ENCODE measurements at regions not wholly inside any gene's neighbourhood (a gene's known extent, or its start where the extent isn't known, plus 50 kb on each side); places are given as distances from the start of the nearest gene placed in this dataset.

DNA sequence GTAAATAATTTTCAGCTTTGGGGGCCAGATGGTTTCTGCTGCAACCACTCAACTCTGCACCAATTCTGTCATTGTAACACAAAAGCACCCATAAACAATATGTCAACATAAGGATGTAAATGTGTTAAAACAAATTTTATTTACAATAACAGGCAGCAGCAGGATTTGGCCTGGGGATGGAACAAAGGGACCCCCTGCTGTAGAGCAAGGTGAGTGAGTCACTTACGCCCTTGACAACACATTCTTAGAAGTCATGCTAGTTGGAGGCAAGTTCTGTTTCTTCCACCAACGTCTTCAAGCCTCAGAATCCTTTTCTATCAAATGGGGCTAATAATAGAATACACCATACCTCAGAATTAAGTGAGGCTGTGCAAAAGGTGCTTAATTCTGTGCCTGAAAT lies 610.2 kb upstream of the SYT4 start:
- DNase-seq, result no peak
- no peaks in the 10 kb centered on the region for H3K27me3 ChIP-seq
- TF ChIP-seq POLR2A (IDR thresholded peaks at IDR 0.05), result no peak
- TF ChIP-seq, protein P1, sequence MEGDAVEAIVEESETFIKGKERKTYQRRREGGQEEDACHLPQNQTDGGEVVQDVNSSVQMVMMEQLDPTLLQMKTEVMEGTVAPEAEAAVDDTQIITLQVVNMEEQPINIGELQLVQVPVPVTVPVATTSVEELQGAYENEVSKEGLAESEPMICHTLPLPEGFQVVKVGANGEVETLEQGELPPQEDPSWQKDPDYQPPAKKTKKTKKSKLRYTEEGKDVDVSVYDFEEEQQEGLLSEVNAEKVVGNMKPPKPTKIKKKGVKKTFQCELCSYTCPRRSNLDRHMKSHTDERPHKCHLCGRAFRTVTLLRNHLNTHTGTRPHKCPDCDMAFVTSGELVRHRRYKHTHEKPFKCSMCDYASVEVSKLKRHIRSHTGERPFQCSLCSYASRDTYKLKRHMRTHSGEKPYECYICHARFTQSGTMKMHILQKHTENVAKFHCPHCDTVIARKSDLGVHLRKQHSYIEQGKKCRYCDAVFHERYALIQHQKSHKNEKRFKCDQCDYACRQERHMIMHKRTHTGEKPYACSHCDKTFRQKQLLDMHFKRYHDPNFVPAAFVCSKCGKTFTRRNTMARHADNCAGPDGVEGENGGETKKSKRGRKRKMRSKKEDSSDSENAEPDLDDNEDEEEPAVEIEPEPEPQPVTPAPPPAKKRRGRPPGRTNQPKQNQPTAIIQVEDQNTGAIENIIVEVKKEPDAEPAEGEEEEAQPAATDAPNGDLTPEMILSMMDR (IDR thresholded peaks at IDR 0.05), result no peak
- no peaks in the 10 kb centered on the region for H3K36me3 ChIP-seq
- no peak overlapping the region for H3K4me3 ChIP-seq
- H3K9me3 ChIP-seq, result no peaks in the 10 kb centered on the region
- no peaks in the 10 kb centered on the region for H3K4me1 ChIP-seq
- no peak overlapping the region for H3K27ac ChIP-seq

DNA sequence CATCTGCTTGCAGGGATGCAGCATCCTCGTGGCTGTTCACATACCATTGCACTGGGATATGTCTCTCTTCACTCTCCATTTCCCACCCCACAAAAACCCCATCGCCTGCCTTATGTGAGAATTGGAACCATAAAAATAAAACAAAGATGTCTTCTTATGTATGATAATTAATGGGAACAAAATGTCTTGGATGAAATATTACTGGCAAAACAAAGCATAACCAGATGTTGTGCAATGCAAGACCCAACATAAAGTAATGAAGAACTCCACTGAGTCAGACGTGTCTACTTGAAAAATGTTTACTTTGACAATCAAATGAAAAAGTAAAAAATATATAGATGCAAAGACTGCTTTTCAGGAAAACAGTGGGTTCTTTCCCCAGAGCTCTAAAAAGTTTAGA lies 611.3 kb upstream of the SYT4 start:
- DNase-seq, result no peak
- H3K27ac ChIP-seq, result no peak overlapping the region
- no peaks in the 10 kb centered on the region for H3K27me3 ChIP-seq
- no peaks in the 10 kb centered on the region for H3K4me1 ChIP-seq
- TF ChIP-seq, protein P1 (IDR thresholded peaks at IDR 0.05), result no peak
- no peak for TF ChIP-seq POLR2A (IDR thresholded peaks at IDR 0.05)
- no peak overlapping the region for H3K4me3 ChIP-seq
- no peaks in the 10 kb centered on the region for H3K9me3 ChIP-seq
- no peaks in the 10 kb centered on the region for H3K36me3 ChIP-seq

- Histone ChIP-seq H3K4me1 (no peaks in the 10 kb centered on the region), H3K36me3 (no peaks in the 10 kb centered on the region), H3K27me3 (no peaks in the 10 kb centered on the region), H3K27ac (no peak overlapping the region), H3K9me3 (no peaks in the 10 kb centered on the region), H3K4me3 (no peak overlapping the region)
- no peak for DNase-seq
- no peak for TF ChIP-seq POLR2A (IDR thresholded peaks at IDR 0.05)
- TF ChIP-seq, protein P1 (IDR thresholded peaks at IDR 0.05), result no peak
Observed at GRCh38 chr18:43893001-43893637, 615.8 kb upstream of the SYT4 start.

DNA sequence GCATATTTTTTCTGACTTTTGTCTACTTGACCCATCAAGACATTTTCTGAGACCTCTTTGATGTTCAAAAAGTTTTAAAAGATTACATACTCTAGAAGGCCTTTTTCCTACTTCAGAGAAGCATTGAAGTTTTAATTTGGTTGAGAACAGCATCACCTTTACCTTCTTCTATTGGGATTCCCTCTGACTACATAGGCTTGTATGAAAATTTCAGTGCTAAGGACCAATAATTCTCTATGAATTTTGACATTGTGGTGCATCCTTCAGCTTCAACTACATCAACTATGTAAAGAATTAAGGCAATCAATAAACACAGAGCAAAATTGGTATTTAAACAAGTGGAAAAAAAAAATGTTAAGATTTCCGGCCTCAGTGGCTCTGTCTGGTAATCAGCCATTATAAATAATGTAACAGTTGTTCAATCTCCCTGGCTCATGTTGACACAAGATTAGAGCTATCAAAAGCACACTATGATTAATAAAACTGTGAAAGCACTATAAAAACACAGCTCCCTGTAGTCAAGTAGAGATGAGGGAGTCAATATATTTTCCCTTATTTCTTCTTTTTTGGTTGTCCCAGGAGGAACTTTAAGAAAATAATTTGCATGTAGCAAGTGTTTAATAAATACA lies 627.0 kb upstream of the SYT4 start:
- no peaks in the 10 kb centered on the region for H3K9me3 ChIP-seq
- no peaks in the 10 kb centered on the region for H3K27me3 ChIP-seq
- DNase-seq, result no peak
- no peak for TF ChIP-seq POLR2A (IDR thresholded peaks at IDR 0.05)
- TF ChIP-seq, protein P1 (IDR thresholded peaks at IDR 0.05), result no peak
- no peaks in the 10 kb centered on the region for H3K36me3 ChIP-seq
- H3K27ac ChIP-seq, result no peak overlapping the region
- H3K4me1 ChIP-seq, result no peaks in the 10 kb centered on the region
- H3K4me3 ChIP-seq, result no peak overlapping the region

GRCh38 chr18:43914018-43914417 lies 636.7 kb upstream of the SYT4 start:
- H3K36me3 ChIP-seq, result no peaks in the 10 kb centered on the region
- TF ChIP-seq POLR2A (IDR thresholded peaks at IDR 0.05), result no peak
- TF ChIP-seq, protein P1 (IDR thresholded peaks at IDR 0.05), result no peak
- no peak overlapping the region for H3K4me3 ChIP-seq

More at GRCh38 chr18:43914018-43914417, 636.7 kb upstream of the SYT4 start:
- Histone ChIP-seq H3K27me3 (no peaks in the 10 kb centered on the region), H3K9me3 (no peaks in the 10 kb centered on the region), H3K27ac (no peak overlapping the region), H3K4me1 (no peaks in the 10 kb centered on the region)
- DNase-seq, result no peak

Measured in Peyer's patch (tissue), 4 donors.